ENCODE measurements at regions not wholly inside any gene's neighbourhood (a gene's known extent, or its start where the extent isn't known, plus 50 kb on each side); places are given as distances from the start of the nearest gene placed in this dataset.
"Not testable (repeated sequence)": the region's sequence is repeated elsewhere in the genome, so short reads cannot be mapped to it uniquely, and the experiment has no call there.

- H3K36me3 ChIP-seq (ENCODE audit: insufficient read depth, insufficient read length, low read length): no peaks in the 10 kb centered on the region
- no peak for DNase-seq (ENCODE audit: low read depth, low spot score)
Observed at GRCh38 chrY:18951657-18952435, 178.3 kb upstream of the HSFY2 start.

DNA sequence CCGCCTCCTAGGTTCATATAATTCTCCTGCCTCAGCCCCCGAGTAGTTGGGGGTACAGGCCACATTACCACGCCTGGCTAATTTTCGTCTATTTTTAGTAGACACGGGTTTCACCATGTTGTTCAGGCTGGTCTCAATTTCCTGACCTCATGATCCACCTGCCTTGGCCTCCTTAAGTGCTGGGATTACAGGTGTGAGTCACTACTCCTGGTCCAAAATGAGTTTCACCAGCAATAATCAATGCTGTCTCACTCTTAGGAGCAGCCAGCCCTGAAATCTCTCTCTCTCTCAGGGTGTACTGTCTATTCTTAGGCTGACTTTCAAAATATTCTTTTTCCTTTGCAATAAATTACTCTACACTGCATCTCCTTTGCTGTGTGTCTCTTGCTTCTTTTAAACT lies 177.5 kb upstream of the HSFY2 start:
- H3K36me3 ChIP-seq (ENCODE audit: insufficient read depth, insufficient read length, low read length): no peaks in the 10 kb centered on the region
- no peak overlapping the region for H3K4me3 ChIP-seq (ENCODE audit: insufficient read length, low read depth)
- no peak overlapping the region for H3K9ac ChIP-seq (ENCODE audit: insufficient read length, low read depth)
- TF ChIP-seq SUZ12 (IDR thresholded peaks at IDR 0.05; ENCODE audit: extremely low read depth, insufficient read depth, insufficient read length): no peak
- no peak for TF ChIP-seq ZNF274 (IDR thresholded peaks at IDR 0.05; ENCODE audit: low read depth, low read length)
- no peak for TF ChIP-seq YY1 (IDR thresholded peaks at IDR 0.05; ENCODE audit: insufficient read depth, insufficient read length)
- no peaks in the 10 kb centered on the region for H3K9me3 ChIP-seq (ENCODE audit: insufficient read depth, low read length)
- H3K4me1 ChIP-seq (ENCODE audit: insufficient read depth, insufficient read length): no peaks in the 10 kb centered on the region
- no peaks in the 10 kb centered on the region for H3K27me3 ChIP-seq (ENCODE audit: insufficient read depth, insufficient read length)
- no peak for DNase-seq (ENCODE audit: low read depth, low spot score)

More at GRCh38 chrY:18951657-18952435, 178.3 kb upstream of the HSFY2 start:
- Histone ChIP-seq H3K9ac (ENCODE audit: insufficient read length, low read depth) (no peak overlapping the region), H3K9me3 (ENCODE audit: insufficient read depth, low read length) (no peaks in the 10 kb centered on the region), H3K4me1 (ENCODE audit: insufficient read depth, insufficient read length) (no peaks in the 10 kb centered on the region), H3K4me3 (ENCODE audit: insufficient read length, low read depth) (no peak overlapping the region), H3K27me3 (ENCODE audit: insufficient read depth, insufficient read length) (no peaks in the 10 kb centered on the region)
- TF ChIP-seq SUZ12 (IDR thresholded peaks at IDR 0.05; ENCODE audit: extremely low read depth, insufficient read depth, insufficient read length): no peak
- no peak for TF ChIP-seq ZNF274 (IDR thresholded peaks at IDR 0.05; ENCODE audit: low read depth, low read length)
- no peak for TF ChIP-seq YY1 (IDR thresholded peaks at IDR 0.05; ENCODE audit: insufficient read depth, insufficient read length)

- DNase-seq (ENCODE audit: low read depth, low spot score): no peak
- TF ChIP-seq SUZ12 (IDR thresholded peaks at IDR 0.05; ENCODE audit: extremely low read depth, insufficient read depth, insufficient read length) (no peak), YY1 (IDR thresholded peaks at IDR 0.05; ENCODE audit: insufficient read depth, insufficient read length) (no peak), ZNF274 (IDR thresholded peaks at IDR 0.05; ENCODE audit: low read depth, low read length) (no peak)
- Histone ChIP-seq H3K4me3 (ENCODE audit: insufficient read length, low read depth) (no peak overlapping the region), H3K36me3 (ENCODE audit: insufficient read depth, insufficient read length, low read length) (no peaks in the 10 kb centered on the region), H3K9me3 (ENCODE audit: insufficient read depth, low read length) (no peaks in the 10 kb centered on the region), H3K9ac (ENCODE audit: insufficient read length, low read depth) (no peak overlapping the region), H3K4me1 (ENCODE audit: insufficient read depth, insufficient read length) (no peaks in the 10 kb centered on the region), H3K27me3 (ENCODE audit: insufficient read depth, insufficient read length) (no peaks in the 10 kb centered on the region)
Observed at GRCh38 chrY:18936831-18937230, 163.3 kb upstream of the HSFY2 start.

DNA sequence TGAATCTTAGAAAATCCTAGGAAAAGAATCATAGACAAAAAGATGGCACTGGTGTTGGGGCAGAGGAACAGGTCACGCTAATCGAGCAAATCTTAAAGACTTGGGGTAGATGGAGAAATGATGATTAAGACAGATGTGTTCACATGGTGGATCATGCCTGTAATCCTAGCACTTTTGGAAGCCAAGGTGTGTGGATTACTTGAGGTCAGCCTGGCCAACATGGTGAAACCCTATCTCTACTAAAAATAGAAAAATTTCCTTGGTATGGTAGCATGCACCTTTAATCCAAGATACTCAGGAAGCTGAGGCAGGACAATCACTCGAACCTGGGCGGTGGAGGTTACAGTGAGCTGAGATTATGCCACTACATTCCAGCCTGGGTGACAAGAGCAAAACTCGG lies 145.7 kb upstream of the HSFY2 start:
- TF ChIP-seq ZNF274 (IDR thresholded peaks at IDR 0.05; ENCODE audit: low read depth, low read length) (no peak), YY1 (IDR thresholded peaks at IDR 0.05; ENCODE audit: insufficient read depth, insufficient read length) (no peak), SUZ12 (IDR thresholded peaks at IDR 0.05; ENCODE audit: extremely low read depth, insufficient read depth, insufficient read length) (no peak)
- no peak overlapping the region for H3K4me3 ChIP-seq (ENCODE audit: insufficient read length, low read depth)
- no peaks in the 10 kb centered on the region for H3K4me1 ChIP-seq (ENCODE audit: insufficient read depth, insufficient read length)
- H3K9me3 ChIP-seq (ENCODE audit: insufficient read depth, low read length): no peaks in the 10 kb centered on the region
- no peaks in the 10 kb centered on the region for H3K36me3 ChIP-seq (ENCODE audit: insufficient read depth, insufficient read length, low read length)
- H3K27me3 ChIP-seq (ENCODE audit: insufficient read depth, insufficient read length): no peaks in the 10 kb centered on the region
- H3K9ac ChIP-seq (ENCODE audit: insufficient read length, low read depth): no peak overlapping the region
- DNase-seq (ENCODE audit: low read depth, low spot score): no peak

- no peak for DNase-seq (ENCODE audit: low read depth, low spot score)
- H3K4me1 ChIP-seq (ENCODE audit: insufficient read depth, insufficient read length): no peaks in the 10 kb centered on the region
- TF ChIP-seq ZNF274 (IDR thresholded peaks at IDR 0.05; ENCODE audit: low read depth, low read length): no peak
- TF ChIP-seq SUZ12 (IDR thresholded peaks at IDR 0.05; ENCODE audit: extremely low read depth, insufficient read depth, insufficient read length): no peak
- TF ChIP-seq YY1 (IDR thresholded peaks at IDR 0.05; ENCODE audit: insufficient read depth, insufficient read length): no peak
Observed at GRCh38 chrY:18912846-18913245, 139.3 kb upstream of the HSFY2 start.

DNA sequence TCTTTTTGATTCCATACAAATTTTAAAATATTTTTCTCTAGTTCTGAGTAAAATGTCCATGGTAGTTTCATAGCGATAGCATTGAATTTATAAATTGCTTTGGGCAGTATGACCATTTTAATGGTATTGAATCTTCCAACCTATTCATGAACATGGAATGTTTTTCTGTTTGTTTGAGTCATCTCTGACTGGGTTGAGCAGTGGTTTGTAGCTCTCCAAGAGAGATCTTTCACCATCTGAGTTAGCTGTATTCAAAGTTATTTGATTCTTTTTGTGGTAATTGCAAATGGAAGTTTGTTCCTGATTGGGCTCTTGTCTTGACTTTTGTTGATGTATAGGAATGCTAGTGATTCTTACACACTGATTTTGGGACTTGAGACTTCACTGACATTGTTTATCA lies 136.3 kb upstream of the HSFY2 start:
- no peak for TF ChIP-seq SUZ12 (IDR thresholded peaks at IDR 0.05; ENCODE audit: extremely low read depth, insufficient read depth, insufficient read length)
- no peak for TF ChIP-seq YY1 (IDR thresholded peaks at IDR 0.05; ENCODE audit: insufficient read depth, insufficient read length)
- TF ChIP-seq ZNF274 (IDR thresholded peaks at IDR 0.05; ENCODE audit: low read depth, low read length): no peak
- no peaks in the 10 kb centered on the region for H3K4me1 ChIP-seq (ENCODE audit: insufficient read depth, insufficient read length)
- H3K27me3 ChIP-seq (ENCODE audit: insufficient read depth, insufficient read length): no peaks in the 10 kb centered on the region
- H3K4me3 ChIP-seq (ENCODE audit: insufficient read length, low read depth): no peak overlapping the region
- H3K9me3 ChIP-seq (ENCODE audit: insufficient read depth, low read length): no peaks in the 10 kb centered on the region
- no peaks in the 10 kb centered on the region for H3K36me3 ChIP-seq (ENCODE audit: insufficient read depth, insufficient read length, low read length)
- no peak for DNase-seq (ENCODE audit: low read depth, low spot score)
- no peak overlapping the region for H3K9ac ChIP-seq (ENCODE audit: insufficient read length, low read depth)

More at GRCh38 chrY:18912846-18913245, 139.3 kb upstream of the HSFY2 start:
- Histone ChIP-seq H3K9ac (ENCODE audit: insufficient read length, low read depth) (no peak overlapping the region), H3K4me3 (ENCODE audit: insufficient read length, low read depth) (no peak overlapping the region), H3K36me3 (ENCODE audit: insufficient read depth, insufficient read length, low read length) (no peaks in the 10 kb centered on the region), H3K9me3 (ENCODE audit: insufficient read depth, low read length) (no peaks in the 10 kb centered on the region), H3K27me3 (ENCODE audit: insufficient read depth, insufficient read length) (no peaks in the 10 kb centered on the region)

GRCh38 chrY:18906198-18906597 lies 132.7 kb upstream of the HSFY2 start:
- H3K27me3 ChIP-seq (ENCODE audit: insufficient read depth, insufficient read length); H3K4me3 ChIP-seq (ENCODE audit: insufficient read length, low read depth); H3K9ac ChIP-seq (ENCODE audit: insufficient read length, low read depth); H3K9me3 ChIP-seq (ENCODE audit: insufficient read depth, low read length); H3K36me3 ChIP-seq (ENCODE audit: insufficient read depth, insufficient read length, low read length); DNase-seq (ENCODE audit: low read depth, low spot score); H3K4me1 ChIP-seq (ENCODE audit: insufficient read depth, insufficient read length): not testable (repeated sequence)
